ENCODE measurements at regions not wholly inside any gene's neighbourhood (a gene's known extent, or its start where the extent isn't known, plus 50 kb on each side); places are given as distances from the start of the nearest gene placed in this dataset.
"Not testable (repeated sequence)": the region's sequence is repeated elsewhere in the genome, so short reads cannot be mapped to it uniquely, and the experiment has no call there.

DNA sequence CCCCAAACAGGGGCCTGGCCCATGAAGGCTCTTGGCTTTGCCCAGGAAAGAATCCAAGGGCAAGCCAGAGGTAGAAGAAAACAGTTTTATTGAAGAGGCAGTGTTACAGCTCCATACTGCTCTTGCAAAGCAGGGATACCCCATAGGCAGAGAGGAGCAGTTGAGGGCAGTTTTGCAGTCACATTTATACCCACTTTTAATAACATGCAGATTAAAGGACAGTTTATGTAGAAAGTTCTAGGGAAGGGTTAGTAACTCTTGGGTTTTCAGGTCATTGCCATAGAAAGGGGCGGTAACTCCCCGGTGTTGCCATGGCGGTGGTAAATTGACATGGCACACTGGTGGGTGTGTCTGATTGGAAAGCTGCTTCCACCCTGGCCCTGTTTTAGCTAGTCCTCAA lies 80.5 kb upstream of the GNAZ start:
- Histone ChIP-seq H3K4me3 (ENCODE audit: low read depth, low read length) (no peak overlapping the region), H3K9me3 (no peaks in the 10 kb centered on the region), H3K4me1 (no peaks in the 10 kb centered on the region), H3K27me3 (peaks cover 4% of the 10 kb centered on the region), H3K36me3 (no peaks in the 10 kb centered on the region)
- no peak for DNase-seq
- no peak for TF ChIP-seq CTCF (IDR thresholded peaks at IDR 0.05; ENCODE audit: low read depth, low read length)

DNA sequence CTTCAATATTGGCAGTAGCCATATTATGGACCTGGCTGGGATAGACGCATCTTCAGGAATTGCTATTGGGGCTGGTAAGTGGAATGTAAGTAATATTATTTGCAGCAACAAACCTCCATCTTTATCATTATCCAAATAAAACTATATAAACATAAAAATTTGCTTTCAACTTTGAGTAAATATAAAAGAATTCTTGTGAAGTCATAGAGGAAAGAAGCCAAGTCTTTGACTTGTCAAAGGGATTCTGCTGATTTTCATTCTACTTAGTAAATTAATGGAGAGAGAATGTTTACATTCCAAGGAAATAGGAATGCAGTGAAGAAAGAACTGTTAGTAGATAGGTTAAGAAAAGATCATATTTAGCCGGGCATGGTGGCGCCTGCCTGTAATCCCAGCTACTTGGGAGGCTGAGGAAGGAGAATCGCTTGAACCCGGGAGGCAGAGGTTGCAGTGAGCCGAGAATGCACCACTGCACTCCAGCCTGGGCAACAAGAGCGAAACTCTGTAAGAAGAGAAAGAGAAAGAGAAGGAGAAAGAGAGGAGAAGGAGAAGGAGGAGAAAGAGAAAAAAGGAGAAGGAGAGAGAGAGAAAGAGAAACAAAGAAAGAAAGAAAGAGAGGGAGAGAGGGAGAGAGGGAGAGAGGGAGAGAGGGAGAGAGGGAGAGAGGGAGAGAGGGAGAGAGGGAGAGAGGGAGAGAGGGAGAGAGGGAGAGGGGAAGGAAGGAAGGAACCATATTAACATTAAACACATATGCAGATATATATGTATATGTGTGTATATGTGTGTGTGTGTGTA lies 79.4 kb upstream of the GNAZ start:
- H3K4me3 ChIP-seq (ENCODE audit: low read depth, low read length); H3K9me3 ChIP-seq; H3K27me3 ChIP-seq; H3K36me3 ChIP-seq; H3K4me1 ChIP-seq; DNase-seq: not testable (repeated sequence)

GRCh38 chr22:22992474-22992873 lies 77.8 kb upstream of the GNAZ start:
- Histone ChIP-seq H3K9me3 (no peaks in the 10 kb centered on the region; the same call in 1 of the 2 replicates), H3K4me1 (no peaks in the 10 kb centered on the region), H3K36me3 (no peaks in the 10 kb centered on the region), H3K27me3 (peaks cover 4% of the 10 kb centered on the region), H3K4me3 (ENCODE audit: low read depth, low read length) (no peak overlapping the region)
- DNase-seq = no peak
- TF ChIP-seq CTCF (IDR thresholded peaks at IDR 0.05; ENCODE audit: low read depth, low read length) = no peak

- Histone ChIP-seq H3K36me3 (no peaks in the 10 kb centered on the region), H3K27me3 (peaks cover 4% of the 10 kb centered on the region), H3K4me3 (ENCODE audit: low read depth, low read length) (no peak overlapping the region), H3K9me3 (no peaks in the 10 kb centered on the region; the same call in 1 of the 2 replicates), H3K4me1 (no peaks in the 10 kb centered on the region)
- TF ChIP-seq CTCF (IDR thresholded peaks at IDR 0.05; ENCODE audit: low read depth, low read length) = no peak
- no peak for DNase-seq
These were observed 77.1 kb upstream of the GNAZ start for GRCh38 chr22:22993184-22993583.

DNA sequence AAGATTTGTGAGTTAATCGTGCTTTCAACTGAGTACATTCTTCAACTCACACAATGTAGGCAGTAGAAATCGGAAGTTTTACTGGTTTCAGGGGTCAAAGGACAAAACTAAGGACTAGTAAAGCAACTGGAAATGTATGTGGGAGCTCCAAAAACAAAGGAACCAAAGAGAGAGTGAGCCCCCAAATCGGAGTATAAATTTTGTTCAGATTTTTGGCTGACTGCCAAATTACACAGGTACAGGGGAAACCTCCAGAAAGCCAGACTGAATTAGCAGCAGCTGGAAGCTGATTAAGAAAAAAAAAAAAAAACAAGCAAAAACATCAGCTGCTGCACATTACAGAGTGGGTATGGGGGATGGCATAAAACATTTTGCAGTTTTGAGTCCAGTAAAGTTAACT lies 75.2 kb upstream of the GNAZ start:
- no peaks in the 10 kb centered on the region for H3K36me3 ChIP-seq
- H3K4me1 ChIP-seq = no peaks in the 10 kb centered on the region
- H3K9me3 ChIP-seq = no peaks in the 10 kb centered on the region; the same call in none of the 2 replicates
- no peak overlapping the region for H3K4me3 ChIP-seq (ENCODE audit: low read depth, low read length)
- no peak for TF ChIP-seq CTCF (IDR thresholded peaks at IDR 0.05; ENCODE audit: low read depth, low read length)
- peaks cover 4% of the 10 kb centered on the region for H3K27me3 ChIP-seq
- DNase-seq = no peak

GRCh38 chr22:22996511-22997261 lies 73.6 kb upstream of the GNAZ start:
- Histone ChIP-seq H3K4me3 (ENCODE audit: low read depth, low read length) (no peak overlapping the region), H3K9me3 (no peaks in the 10 kb centered on the region; the same call in none of the 2 replicates), H3K36me3 (no peaks in the 10 kb centered on the region), H3K27me3 (peaks cover 4% of the 10 kb centered on the region; the same call in 1 of the 2 replicates), H3K4me1 (no peaks in the 10 kb centered on the region)
- TF ChIP-seq CTCF (IDR thresholded peaks at IDR 0.05; ENCODE audit: low read depth, low read length) = no peak
- no peak for DNase-seq
